ENCODE measurements at regions not wholly inside any gene's neighbourhood (a gene's known extent, or its start where the extent isn't known, plus 50 kb on each side); places are given as distances from the start of the nearest gene placed in this dataset.

DNA sequence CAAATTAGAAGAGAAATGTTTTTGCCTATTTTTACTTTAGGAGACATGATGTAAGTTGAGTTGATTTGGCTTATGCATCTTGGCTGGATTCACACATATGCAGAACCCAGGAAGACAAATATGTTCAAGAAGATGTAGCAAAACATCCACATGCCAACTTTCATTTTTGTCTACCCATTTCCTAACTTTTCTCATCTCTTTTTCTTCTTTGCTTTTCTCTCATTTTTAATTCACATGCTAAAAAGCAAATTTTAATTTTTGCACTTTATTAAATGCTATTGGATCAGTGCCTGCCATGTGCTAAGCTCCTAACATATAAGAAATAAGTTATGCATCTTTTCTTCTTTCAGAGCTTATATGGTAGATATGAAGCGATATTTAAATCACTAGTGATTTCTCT, 143.7 kb upstream of the GRM3 start:
- H3K4me3 Mint-ChIP-seq, result no peak overlapping the region
- no peak overlapping the region for H3K27ac Mint-ChIP-seq
- peaks cover 23% of the 10 kb centered on the region for H3K9me3 Mint-ChIP-seq
- H3K27me3 Mint-ChIP-seq (ENCODE audit: insufficient read depth), result no peaks in the 10 kb centered on the region
- H3K4me1 Mint-ChIP-seq (ENCODE audit: low read depth), result no peaks in the 10 kb centered on the region
- DNase-seq, result no peak
- TF ChIP-seq, protein P1, sequence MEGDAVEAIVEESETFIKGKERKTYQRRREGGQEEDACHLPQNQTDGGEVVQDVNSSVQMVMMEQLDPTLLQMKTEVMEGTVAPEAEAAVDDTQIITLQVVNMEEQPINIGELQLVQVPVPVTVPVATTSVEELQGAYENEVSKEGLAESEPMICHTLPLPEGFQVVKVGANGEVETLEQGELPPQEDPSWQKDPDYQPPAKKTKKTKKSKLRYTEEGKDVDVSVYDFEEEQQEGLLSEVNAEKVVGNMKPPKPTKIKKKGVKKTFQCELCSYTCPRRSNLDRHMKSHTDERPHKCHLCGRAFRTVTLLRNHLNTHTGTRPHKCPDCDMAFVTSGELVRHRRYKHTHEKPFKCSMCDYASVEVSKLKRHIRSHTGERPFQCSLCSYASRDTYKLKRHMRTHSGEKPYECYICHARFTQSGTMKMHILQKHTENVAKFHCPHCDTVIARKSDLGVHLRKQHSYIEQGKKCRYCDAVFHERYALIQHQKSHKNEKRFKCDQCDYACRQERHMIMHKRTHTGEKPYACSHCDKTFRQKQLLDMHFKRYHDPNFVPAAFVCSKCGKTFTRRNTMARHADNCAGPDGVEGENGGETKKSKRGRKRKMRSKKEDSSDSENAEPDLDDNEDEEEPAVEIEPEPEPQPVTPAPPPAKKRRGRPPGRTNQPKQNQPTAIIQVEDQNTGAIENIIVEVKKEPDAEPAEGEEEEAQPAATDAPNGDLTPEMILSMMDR (IDR thresholded peaks at IDR 0.05), result no peak
- H3K36me3 Mint-ChIP-seq (ENCODE audit: low read depth), result no peaks in the 10 kb centered on the region

DNA sequence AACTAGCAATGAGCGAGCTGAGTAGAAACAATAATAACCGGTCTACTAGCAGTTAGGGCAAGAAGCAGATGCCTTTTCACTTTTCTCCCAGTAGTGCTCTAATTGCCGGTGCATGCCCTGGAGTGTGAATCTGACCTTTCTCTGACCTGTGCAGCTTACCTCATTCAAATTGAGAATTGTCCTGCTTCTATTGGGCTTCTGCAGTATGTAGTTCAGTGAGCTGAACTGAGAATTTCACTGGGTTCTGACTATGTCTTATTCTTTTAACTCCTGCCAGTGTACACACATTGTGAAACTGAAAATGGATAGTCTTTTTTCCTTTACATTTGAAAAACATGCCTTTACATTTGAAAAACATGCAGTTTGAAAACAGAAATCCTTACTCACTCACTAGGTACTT, 157.9 kb upstream of the GRM3 start:
- no peaks in the 10 kb centered on the region for H3K27me3 Mint-ChIP-seq (ENCODE audit: insufficient read depth)
- no peaks in the 10 kb centered on the region for H3K36me3 Mint-ChIP-seq (ENCODE audit: low read depth)
- H3K9me3 Mint-ChIP-seq, result peaks cover 21% of the 10 kb centered on the region
- no peak overlapping the region for H3K27ac Mint-ChIP-seq
- DNase-seq, result no peak
- H3K4me1 Mint-ChIP-seq (ENCODE audit: low read depth), result no peaks in the 10 kb centered on the region
- TF ChIP-seq, protein P1 (IDR thresholded peaks at IDR 0.05), result no peak
- no peak overlapping the region for H3K4me3 Mint-ChIP-seq

DNA sequence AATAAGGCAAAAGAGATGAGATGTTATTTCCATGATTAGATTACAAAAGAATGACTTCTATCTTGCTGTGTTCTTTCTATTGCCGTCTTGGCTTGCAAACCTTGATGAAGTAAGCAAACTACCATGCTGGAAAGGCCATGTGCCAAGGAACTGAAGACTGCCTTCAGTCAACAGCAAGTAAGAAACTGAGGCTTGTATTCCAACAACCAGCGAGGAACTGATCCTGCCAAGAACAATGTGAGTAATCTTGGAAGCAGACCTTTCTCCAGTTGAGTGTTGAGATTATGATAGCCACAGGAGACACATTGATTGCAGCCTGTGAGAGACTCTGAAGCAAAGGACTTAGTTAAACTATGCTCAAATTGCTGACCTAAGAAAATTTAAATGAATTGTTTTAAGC, 164.6 kb upstream of the GRM3 start:
- Mint-ChIP-seq H3K4me3 (no peak overlapping the region), H3K27me3 (ENCODE audit: insufficient read depth) (no peaks in the 10 kb centered on the region), H3K36me3 (ENCODE audit: low read depth) (no peaks in the 10 kb centered on the region), H3K27ac (no peak overlapping the region), H3K4me1 (ENCODE audit: low read depth) (no peaks in the 10 kb centered on the region), H3K9me3 (peaks cover 15% of the 10 kb centered on the region)
- no peak for DNase-seq
- TF ChIP-seq, protein P1 (IDR thresholded peaks at IDR 0.05), result no peak

DNA sequence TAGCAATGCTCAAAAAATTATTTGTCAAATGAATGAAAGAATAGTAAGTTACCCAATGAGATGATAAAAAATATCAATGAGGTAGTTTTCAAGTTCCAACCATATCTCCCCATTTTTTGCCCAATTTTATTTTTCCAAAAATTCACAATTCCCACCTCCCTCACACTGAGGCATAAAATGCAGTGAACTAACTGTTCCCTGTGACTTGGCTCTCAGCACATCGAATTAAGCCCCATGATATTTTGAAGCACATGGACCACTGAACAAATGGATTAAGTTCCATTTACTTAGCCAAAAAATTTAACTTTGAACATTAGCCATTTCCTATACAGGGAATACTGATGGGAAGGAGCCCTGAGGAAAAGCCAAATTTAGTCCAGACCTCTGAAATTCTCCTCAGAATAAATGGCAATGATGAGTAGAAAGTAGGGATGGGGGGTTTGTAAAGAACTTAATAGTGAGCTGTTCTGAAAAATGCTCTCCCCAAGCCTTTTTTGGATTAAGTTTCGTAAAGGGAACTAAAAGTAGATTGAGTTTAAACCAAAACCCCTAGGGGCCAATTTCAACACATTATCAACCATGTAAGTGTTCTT, 166.3 kb upstream of the GRM3 start:
- Mint-ChIP-seq H3K4me1 (ENCODE audit: low read depth) (no peaks in the 10 kb centered on the region), H3K27me3 (ENCODE audit: insufficient read depth) (no peaks in the 10 kb centered on the region), H3K9me3 (peaks cover 15% of the 10 kb centered on the region)

DNA sequence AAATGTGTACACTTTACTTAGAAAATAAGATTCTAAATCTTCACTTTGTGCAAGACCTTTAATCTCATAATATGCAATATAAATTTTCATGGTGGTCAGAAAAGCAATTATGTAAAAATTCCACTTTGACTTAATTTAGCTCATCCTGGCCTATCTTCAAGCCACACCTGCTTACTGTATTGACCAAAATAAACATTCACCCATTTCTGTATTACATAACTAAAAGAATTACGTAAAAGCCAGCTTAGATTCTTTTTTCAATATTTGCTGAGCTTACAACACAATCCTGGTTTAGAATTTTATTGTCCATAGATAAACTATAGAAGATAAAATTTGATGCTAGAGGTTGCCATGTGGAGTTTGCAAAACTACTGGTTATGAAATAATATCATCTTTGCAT, 172.9 kb upstream of the GRM3 start:
- no peaks in the 10 kb centered on the region for H3K9me3 Mint-ChIP-seq
- no peak overlapping the region for H3K27ac Mint-ChIP-seq
- no peak overlapping the region for H3K4me3 Mint-ChIP-seq
- no peak for DNase-seq
- no peaks in the 10 kb centered on the region for H3K36me3 Mint-ChIP-seq (ENCODE audit: low read depth)
- H3K27me3 Mint-ChIP-seq (ENCODE audit: insufficient read depth), result peaks cover 1% of the 10 kb centered on the region; the same call in 1 of the 2 replicates
- H3K4me1 Mint-ChIP-seq (ENCODE audit: low read depth), result no peaks in the 10 kb centered on the region
- TF ChIP-seq, protein P1 (IDR thresholded peaks at IDR 0.05), result no peak

More for the DNA sequence above, 166.3 kb upstream of the GRM3 start:
- Mint-ChIP-seq H3K4me3 (no peak overlapping the region), H3K27ac (no peak overlapping the region), H3K36me3 (ENCODE audit: low read depth) (no peaks in the 10 kb centered on the region)
- TF ChIP-seq, protein P1 (IDR thresholded peaks at IDR 0.05), result no peak
- DNase-seq, result no peak
